ENCODE measurements at regions not wholly inside any gene's neighbourhood (a gene's known extent, or its start where the extent isn't known, plus 50 kb on each side); places are given as distances from the start of the nearest gene placed in this dataset.
"Not testable (repeated sequence)": the region's sequence is repeated elsewhere in the genome, so short reads cannot be mapped to it uniquely, and the experiment has no call there.

DNA sequence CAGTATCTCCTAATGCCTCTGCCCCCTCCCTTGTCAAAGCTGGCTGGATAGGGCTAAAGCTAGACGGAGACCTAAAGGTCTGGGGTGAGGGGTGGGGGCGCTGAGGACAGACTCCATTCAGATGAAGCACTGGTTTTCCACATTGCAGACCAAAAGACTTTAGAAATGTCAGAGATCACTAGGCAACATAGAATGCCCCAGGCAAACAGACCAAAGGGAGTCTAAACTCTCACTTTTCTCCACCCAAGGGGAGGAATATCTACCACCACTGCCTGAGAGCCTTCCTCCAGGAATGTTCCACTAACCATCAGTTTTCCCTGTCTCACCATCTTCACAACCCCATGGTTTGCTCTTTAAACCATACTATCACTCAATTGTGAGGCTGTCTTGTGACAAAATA lies 106.9 kb upstream of the KRAS start:
- DNase-seq, result no peak
- no peaks in the 10 kb centered on the region for H3K36me3 Mint-ChIP-seq (ENCODE audit: unreplicated experiment)
- TF ChIP-seq, protein P1, sequence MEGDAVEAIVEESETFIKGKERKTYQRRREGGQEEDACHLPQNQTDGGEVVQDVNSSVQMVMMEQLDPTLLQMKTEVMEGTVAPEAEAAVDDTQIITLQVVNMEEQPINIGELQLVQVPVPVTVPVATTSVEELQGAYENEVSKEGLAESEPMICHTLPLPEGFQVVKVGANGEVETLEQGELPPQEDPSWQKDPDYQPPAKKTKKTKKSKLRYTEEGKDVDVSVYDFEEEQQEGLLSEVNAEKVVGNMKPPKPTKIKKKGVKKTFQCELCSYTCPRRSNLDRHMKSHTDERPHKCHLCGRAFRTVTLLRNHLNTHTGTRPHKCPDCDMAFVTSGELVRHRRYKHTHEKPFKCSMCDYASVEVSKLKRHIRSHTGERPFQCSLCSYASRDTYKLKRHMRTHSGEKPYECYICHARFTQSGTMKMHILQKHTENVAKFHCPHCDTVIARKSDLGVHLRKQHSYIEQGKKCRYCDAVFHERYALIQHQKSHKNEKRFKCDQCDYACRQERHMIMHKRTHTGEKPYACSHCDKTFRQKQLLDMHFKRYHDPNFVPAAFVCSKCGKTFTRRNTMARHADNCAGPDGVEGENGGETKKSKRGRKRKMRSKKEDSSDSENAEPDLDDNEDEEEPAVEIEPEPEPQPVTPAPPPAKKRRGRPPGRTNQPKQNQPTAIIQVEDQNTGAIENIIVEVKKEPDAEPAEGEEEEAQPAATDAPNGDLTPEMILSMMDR (IDR thresholded peaks at IDR 0.05; ENCODE audit: partially characterized antibody, unreplicated experiment), result no peak
- no peak overlapping the region for H3K27ac Mint-ChIP-seq (ENCODE audit: unreplicated experiment)
- no peaks in the 10 kb centered on the region for H3K27me3 Mint-ChIP-seq (ENCODE audit: unreplicated experiment)
- H3K4me1 Mint-ChIP-seq (ENCODE audit: low read depth, unreplicated experiment), result no peaks in the 10 kb centered on the region
- no peaks in the 10 kb centered on the region for H3K9me3 Mint-ChIP-seq (ENCODE audit: unreplicated experiment)
- no peak overlapping the region for H3K4me3 Mint-ChIP-seq (ENCODE audit: unreplicated experiment)

DNA sequence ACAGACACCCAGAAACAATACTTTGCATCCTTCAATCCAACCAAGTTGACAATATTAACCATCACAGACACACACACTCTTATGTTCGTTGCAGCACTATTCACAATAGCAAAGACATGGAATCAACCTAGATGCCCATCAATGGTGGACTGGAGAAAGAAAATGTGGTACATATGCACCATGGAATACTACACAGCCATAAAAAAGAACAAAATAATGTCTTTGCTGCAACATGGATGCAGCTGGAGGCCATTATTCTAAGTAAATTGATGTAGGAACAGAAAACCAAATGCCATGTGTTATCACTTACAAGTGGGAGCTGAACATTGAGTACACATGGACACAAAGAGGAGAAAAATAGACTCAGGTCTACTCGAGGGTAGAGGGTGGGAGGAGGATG lies 102.2 kb upstream of the KRAS start:
- H3K27me3 Mint-ChIP-seq (ENCODE audit: unreplicated experiment); H3K36me3 Mint-ChIP-seq (ENCODE audit: unreplicated experiment); H3K9me3 Mint-ChIP-seq (ENCODE audit: unreplicated experiment); H3K4me3 Mint-ChIP-seq (ENCODE audit: unreplicated experiment); H3K4me1 Mint-ChIP-seq (ENCODE audit: low read depth, unreplicated experiment); DNase-seq; H3K27ac Mint-ChIP-seq (ENCODE audit: unreplicated experiment): not testable (repeated sequence)

DNA sequence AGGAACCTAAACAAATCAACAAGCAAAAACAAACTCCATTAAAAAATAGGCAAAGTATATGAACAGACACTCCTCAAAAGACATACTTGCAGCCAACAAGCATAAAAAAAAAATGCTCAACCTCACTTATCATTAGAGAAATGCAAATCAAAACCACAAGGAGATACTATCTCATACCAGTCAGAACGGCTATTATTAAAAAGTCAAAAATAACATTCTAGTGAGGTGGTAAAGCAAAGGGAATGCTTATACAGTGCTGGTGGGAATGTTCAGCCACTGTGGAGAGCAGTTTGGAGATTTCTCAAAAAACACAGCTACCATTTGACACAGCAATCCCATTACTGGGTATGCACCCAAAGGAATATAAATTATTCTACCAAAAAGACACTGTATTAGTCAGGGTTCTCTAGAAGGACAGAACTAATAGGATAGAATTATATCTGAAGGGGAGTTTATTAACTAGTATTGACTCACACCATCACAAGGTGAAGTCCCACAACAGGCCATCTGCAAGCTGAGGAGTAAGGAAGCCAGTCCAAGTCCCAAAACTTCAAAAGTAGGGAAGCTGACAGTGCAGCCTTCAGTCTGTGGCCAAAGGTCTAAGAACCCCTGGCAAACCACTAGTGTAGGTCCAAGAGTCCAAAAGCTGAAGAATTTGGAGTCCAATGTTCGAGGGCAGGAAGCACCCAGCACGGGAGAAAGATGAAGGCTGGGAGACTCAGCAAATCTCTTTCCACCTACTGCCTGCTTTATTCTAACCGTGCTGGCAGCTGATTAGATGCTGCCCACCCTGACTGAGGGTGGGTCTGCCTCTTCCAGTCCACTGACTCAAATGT lies 101.6 kb upstream of the KRAS start:
- H3K27ac Mint-ChIP-seq (ENCODE audit: unreplicated experiment), result no peak overlapping the region
- no peaks in the 10 kb centered on the region for H3K36me3 Mint-ChIP-seq (ENCODE audit: unreplicated experiment)

DNA sequence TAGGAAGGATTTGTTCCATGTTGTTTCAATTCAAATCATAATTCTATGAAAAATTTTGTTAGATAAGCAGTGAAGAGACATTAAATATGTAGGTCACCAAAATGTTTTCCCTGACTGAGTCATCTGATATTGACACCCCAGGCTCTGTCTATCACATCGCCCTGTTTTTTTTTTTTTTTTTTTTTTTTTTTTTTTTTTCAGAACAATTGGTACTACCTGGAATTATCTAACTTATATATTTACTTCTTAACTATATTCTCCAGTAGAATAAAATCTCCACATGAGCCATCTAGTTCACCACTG lies 97.8 kb upstream of the KRAS start:
- no peaks in the 10 kb centered on the region for H3K4me1 Mint-ChIP-seq (ENCODE audit: low read depth, unreplicated experiment)
- TF ChIP-seq, protein P1 (IDR thresholded peaks at IDR 0.05; ENCODE audit: partially characterized antibody, unreplicated experiment), result no peak
- no peak overlapping the region for H3K4me3 Mint-ChIP-seq (ENCODE audit: unreplicated experiment)
- no peaks in the 10 kb centered on the region for H3K27me3 Mint-ChIP-seq (ENCODE audit: unreplicated experiment)
- no peak overlapping the region for H3K27ac Mint-ChIP-seq (ENCODE audit: unreplicated experiment)
- no peaks in the 10 kb centered on the region for H3K36me3 Mint-ChIP-seq (ENCODE audit: unreplicated experiment)
- no peak for DNase-seq
- no peaks in the 10 kb centered on the region for H3K9me3 Mint-ChIP-seq (ENCODE audit: unreplicated experiment)

More for the DNA sequence above, 101.6 kb upstream of the KRAS start:
- TF ChIP-seq, protein P1 (IDR thresholded peaks at IDR 0.05; ENCODE audit: partially characterized antibody, unreplicated experiment), result no peak
- Mint-ChIP-seq H3K9me3 (ENCODE audit: unreplicated experiment) (no peaks in the 10 kb centered on the region), H3K4me1 (ENCODE audit: low read depth, unreplicated experiment) (no peaks in the 10 kb centered on the region), H3K4me3 (ENCODE audit: unreplicated experiment) (no peak overlapping the region), H3K27me3 (ENCODE audit: unreplicated experiment) (no peaks in the 10 kb centered on the region)
- no peak for DNase-seq

DNA sequence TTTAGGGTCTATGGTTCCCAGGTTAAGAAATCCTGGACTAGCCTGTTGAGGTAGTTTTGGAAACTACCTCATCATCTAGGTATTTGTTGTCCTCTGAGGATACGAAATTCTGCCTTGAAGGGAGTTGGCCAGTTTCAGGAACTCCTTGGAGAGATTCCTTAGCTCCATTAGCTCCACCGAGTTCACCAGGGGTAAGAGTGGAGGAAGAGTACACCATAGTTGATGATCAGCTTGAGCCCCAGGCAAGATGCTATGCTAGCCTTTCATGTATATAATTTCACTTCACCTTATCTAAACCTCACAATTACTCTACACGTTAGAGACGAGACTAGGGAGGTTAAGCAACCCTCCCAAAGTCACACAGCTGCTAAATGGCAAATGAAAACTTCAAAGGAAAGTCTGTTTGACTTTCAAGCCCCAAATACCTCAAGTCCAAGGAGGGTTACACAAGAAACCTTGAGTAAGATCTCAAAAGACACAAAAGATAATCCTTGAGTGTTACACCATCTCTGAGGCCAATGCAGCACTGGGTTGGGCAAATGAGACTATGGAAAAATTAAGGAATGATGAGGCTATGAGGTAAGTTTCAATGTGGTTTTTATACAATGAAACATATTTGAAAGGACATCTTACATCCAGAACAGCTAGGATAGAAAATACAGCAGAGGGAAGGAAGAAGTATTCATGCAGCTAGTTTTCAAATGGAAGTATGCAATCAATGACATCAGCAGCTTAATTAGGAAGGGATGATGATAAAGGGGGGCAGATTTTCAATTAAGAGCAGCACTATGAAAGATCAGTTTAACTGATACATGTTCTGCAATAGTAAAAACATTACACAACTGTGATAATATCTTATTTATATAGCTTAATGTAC lies 97.2 kb upstream of the KRAS start:
- no peak for DNase-seq
- H3K9me3 Mint-ChIP-seq (ENCODE audit: unreplicated experiment), result no peaks in the 10 kb centered on the region
- H3K27me3 Mint-ChIP-seq (ENCODE audit: unreplicated experiment), result no peaks in the 10 kb centered on the region
- no peaks in the 10 kb centered on the region for H3K4me1 Mint-ChIP-seq (ENCODE audit: low read depth, unreplicated experiment)
- no peak overlapping the region for H3K4me3 Mint-ChIP-seq (ENCODE audit: unreplicated experiment)
- H3K27ac Mint-ChIP-seq (ENCODE audit: unreplicated experiment), result no peak overlapping the region
- H3K36me3 Mint-ChIP-seq (ENCODE audit: unreplicated experiment), result no peaks in the 10 kb centered on the region
- TF ChIP-seq, protein P1 (IDR thresholded peaks at IDR 0.05; ENCODE audit: partially characterized antibody, unreplicated experiment), result no peak

DNA sequence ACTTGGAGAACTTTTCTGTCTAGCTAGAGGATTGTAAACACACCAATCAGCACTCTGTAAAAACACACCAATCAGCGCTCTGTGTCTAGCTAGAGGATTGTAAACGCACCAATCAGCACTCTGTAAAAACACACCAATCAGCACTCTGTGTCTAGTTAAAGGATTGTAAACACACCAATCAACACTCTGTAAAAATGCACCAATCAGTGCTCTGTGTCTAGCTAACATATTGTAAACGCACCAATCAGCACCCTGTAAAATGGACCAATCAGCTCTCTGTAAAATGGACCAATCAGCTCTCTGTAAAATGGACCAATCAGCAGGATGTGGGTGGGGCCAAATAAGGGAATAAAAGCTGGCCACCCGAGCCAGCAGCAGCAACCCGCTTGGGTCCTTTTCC lies 91.1 kb upstream of the KRAS start:
- not testable (repeated sequence) for H3K27ac Mint-ChIP-seq (ENCODE audit: unreplicated experiment); H3K4me1 Mint-ChIP-seq (ENCODE audit: low read depth, unreplicated experiment); H3K9me3 Mint-ChIP-seq (ENCODE audit: unreplicated experiment); H3K36me3 Mint-ChIP-seq (ENCODE audit: unreplicated experiment); DNase-seq; H3K4me3 Mint-ChIP-seq (ENCODE audit: unreplicated experiment); H3K27me3 Mint-ChIP-seq (ENCODE audit: unreplicated experiment)
